ENCODE measurements at regions not wholly inside any gene's neighbourhood (a gene's known extent, or its start where the extent isn't known, plus 50 kb on each side); places are given as distances from the start of the nearest gene placed in this dataset.

- TF ChIP-seq NFIC (IDR thresholded peaks at IDR 0.05; ENCODE audit: borderline replicate concordance), result no peak
- no peak for TF ChIP-seq EP300 (IDR thresholded peaks at IDR 0.05; ENCODE audit: borderline replicate concordance in 1 of 2, low read depth in 1 of 2, low read length in 1 of 2)
- no peak for TF ChIP-seq RFX5 (IDR thresholded peaks at IDR 0.05; ENCODE audit: low read length)
Observed at GRCh38 chr6:94736236-94736635, 841.1 kb upstream of the MANEA start (continued).

- POLR2A ChIA-PET, result no interaction called here
- Histone ChIP-seq H3K27ac (ENCODE audit: low read depth in 2 of 2, low read length in 1 of 2) (no peak overlapping the region), H3K27me3 (ENCODE audit: insufficient read depth) (no peaks in the 10 kb centered on the region), H3K4me3 (ENCODE audit: low read depth in 2 of 2, low read length in 1 of 2) (no peak overlapping the region), H3K9me3 (no peaks in the 10 kb centered on the region; the same call in 1 of the 2 replicates), H3K4me1 (ENCODE audit: control insufficient read depth in 1 of 2, insufficient read depth in 2 of 2, low read depth in 1 of 2, low read length in 1 of 2) (no peaks in the 10 kb centered on the region), H4K20me1 (ENCODE audit: insufficient read depth) (no peaks in the 10 kb centered on the region), H3F3A (replicated peaks; ENCODE audit: insufficient read depth) (no peaks in the 10 kb centered on the region), H3K79me2 (ENCODE audit: insufficient read depth) (no peaks in the 10 kb centered on the region), H3K9ac (no peak overlapping the region), H3K9me2 (no peaks in the 10 kb centered on the region; the same call in 1 of the 2 replicates), H3K36me3 (replicated peaks in 1 of 2; ENCODE audit: control insufficient read depth in 1 of 2, insufficient read depth in 2 of 2, low read length in 1 of 2) (no peaks in the 10 kb centered on the region), H2AFZ (ENCODE audit: low read depth) (no peak overlapping the region), H3K4me2 (no peak overlapping the region)
- TF ChIP-seq NRF1 (IDR thresholded peaks at IDR 0.05; ENCODE audit: low read depth, low read length), result no peak
- no peak for TF ChIP-seq USF1 (IDR thresholded peaks at IDR 0.05; ENCODE audit: borderline replicate concordance, low read depth)
- TF ChIP-seq IRF3 (IDR thresholded peaks at IDR 0.05; ENCODE audit: low read depth, low read length), result no peak
- TF ChIP-seq RAD21 (IDR thresholded peaks at IDR 0.05; ENCODE audit: low read length), result no peak
- no peak for TF ChIP-seq EZH2phosphoT487 (IDR thresholded peaks at IDR 0.05; ENCODE audit: borderline replicate concordance, low read depth)
- TF ChIP-seq PBX3 (IDR thresholded peaks at IDR 0.05), result no peak
- TF ChIP-seq RCOR1 (IDR thresholded peaks at IDR 0.05; ENCODE audit: low read length), result no peak
- TF ChIP-seq FOSL2 (IDR thresholded peaks at IDR 0.05; ENCODE audit: borderline replicate concordance, low read depth), result no peak
- WGBS (ENCODE audit: low lambda C conversion rate), result 37% methylated on average over 7 of the region's 7 CpGs
- CTCF ChIA-PET, result no interaction called here
- DNase-seq, result no peak
Observed at GRCh38 chr6:94735270-94735669, 842.1 kb upstream of the MANEA start.

GRCh38 chr6:94734751-94735150 lies 842.6 kb upstream of the MANEA start:
- DNase-seq, result no peak
- Histone ChIP-seq H2AFZ (ENCODE audit: low read depth) (no peak overlapping the region), H3F3A (replicated peaks; ENCODE audit: insufficient read depth) (no peaks in the 10 kb centered on the region), H3K27me3 (ENCODE audit: insufficient read depth) (no peaks in the 10 kb centered on the region), H3K9me3 (no peaks in the 10 kb centered on the region; the same call in 1 of the 2 replicates), H3K9ac (no peak overlapping the region), H3K4me1 (ENCODE audit: control insufficient read depth in 1 of 2, insufficient read depth in 2 of 2, low read depth in 1 of 2, low read length in 1 of 2) (no peaks in the 10 kb centered on the region), H3K27ac (ENCODE audit: low read depth in 2 of 2, low read length in 1 of 2) (no peak overlapping the region), H3K79me2 (ENCODE audit: insufficient read depth) (no peaks in the 10 kb centered on the region), H3K4me3 (ENCODE audit: low read depth in 2 of 2, low read length in 1 of 2) (no peak overlapping the region), H3K4me2 (no peak overlapping the region), H3K9me2 (no peaks in the 10 kb centered on the region; the same call in 1 of the 2 replicates), H4K20me1 (ENCODE audit: insufficient read depth) (no peaks in the 10 kb centered on the region), H3K36me3 (replicated peaks in 1 of 2; ENCODE audit: control insufficient read depth in 1 of 2, insufficient read depth in 2 of 2, low read length in 1 of 2) (no peaks in the 10 kb centered on the region)
- TF ChIP-seq YY1 (IDR thresholded peaks at IDR 0.05; ENCODE audit: low read depth) (no peak), RFX5 (IDR thresholded peaks at IDR 0.05; ENCODE audit: low read length) (no peak), RAD21 (IDR thresholded peaks at IDR 0.05; ENCODE audit: low read length) (no peak), NRF1 (IDR thresholded peaks at IDR 0.05; ENCODE audit: low read depth, low read length) (no peak), IRF3 (IDR thresholded peaks at IDR 0.05; ENCODE audit: low read depth, low read length) (no peak), TAF1 (IDR thresholded peaks at IDR 0.05; ENCODE audit: borderline replicate concordance, low read depth, low read length) (no peak), MXI1 (IDR thresholded peaks at IDR 0.05; ENCODE audit: low read depth, low read length) (no peak)
- 4% methylated on average over 1 of the region's 1 CpG for WGBS (ENCODE audit: low lambda C conversion rate)
- ChIA-PET CTCF (no interaction called here), POLR2A (no interaction called here)

Data from SK-N-SH (cell line).